Vagina (tissue), 2 donors: ENCODE measurements at regions not wholly inside any gene's neighbourhood (a gene's known extent, or its start where the extent isn't known, plus 50 kb on each side); places are given as distances from the start of the nearest gene placed in this dataset.

Source experiments
- CTCF ChIP-seq, 3 experiments: fragments of 450-650 bp in 2 of 3; fragments of 200-600 bp in 1 of 3; sonication (generic) in 1 of 3; IDR thresholded peaks; one replicate each; pipeline ENCODE4 v1.5.1; 2017 to 2019; ENCODE audit warnings: antibody characterized with exemption in 3 of 3, mild to moderate bottlenecking in 2 of 3, moderate library complexity in 2 of 3
- POLR2A ChIP-seq, 2 donors: fragments of 450-650 bp; IDR thresholded peaks; one replicate each; pipeline ENCODE4 v1.6.1; 2017; ENCODE audit warnings: antibody characterized with exemption in 2 of 2, mild to moderate bottlenecking in 2 of 2, moderate library complexity in 2 of 2
- POLR2AphosphoS5 ChIP-seq, 2 donors: sonication (generic); formaldehyde crosslinking; IDR thresholded peaks; one replicate each; pipeline ENCODE4 v1.9.0; 2017; ENCODE audit warnings: antibody characterized with exemption in 2 of 2, mild to moderate bottlenecking in 2 of 2, low read depth in 1 of 2; ENCODE audit not compliant: insufficient read depth in 1 of 2

GRCh38 chr4:12053556-12053955 lies 624.9 kb upstream of the HS3ST1 start:
- no peak for TF ChIP-seq POLR2AphosphoS5 (IDR thresholded peaks at IDR 0.05; ENCODE audit: insufficient read depth in 1 of 2, low read depth in 1 of 2)
- no peak for TF ChIP-seq POLR2A (IDR thresholded peaks at IDR 0.05)
- TF ChIP-seq CTCF (IDR thresholded peaks at IDR 0.05) = no peak
